Astrocyte (in vitro differentiated cells and primary cell): ENCODE measurements at regions not wholly inside any gene's neighbourhood (a gene's known extent, or its start where the extent isn't known, plus 50 kb on each side); places are given as distances from the start of the nearest gene placed in this dataset.

Experiments used
- DNase-seq: peaks from one replicate; pipeline ENCODE4 v3.0.0-alpha.2; 2010; ENCODE audit warnings: low read depth
- FAIRE-seq: peaks from 2 replicates; lab custom pipeline; 2011; peaks lifted over from hg19 to GRCh38; lab: Jason Lieb, UNC
- H2AFZ ChIP-seq: 2 replicates; pipeline ENCODE4 v1.6.0; 2012; ENCODE audit warnings: low read depth, low read length, inconsistent platforms
- H3K27ac ChIP-seq: 2 replicates; pipeline ENCODE4 v1.5.1; 2011; ENCODE audit warnings: low read depth, low read length, inconsistent platforms
- H3K27me3 ChIP-seq: 2 replicates; pipeline ENCODE4 v1.6.0; 2011; ENCODE audit warnings: low read length, inconsistent platforms; ENCODE audit not compliant: insufficient read depth
- H3K36me3 ChIP-seq: 2 replicates; pipeline ENCODE4 v1.5.1; 2011; ENCODE audit warnings: low read length, inconsistent platforms; ENCODE audit not compliant: insufficient read depth
- H3K4me1 ChIP-seq: 2 replicates; pipeline ENCODE4 v1.5.1; 2011; ENCODE audit warnings: low read length, inconsistent platforms; ENCODE audit not compliant: insufficient read depth
- H3K4me2 ChIP-seq: 2 replicates; pipeline ENCODE4 v1.6.0; 2012; ENCODE audit warnings: low read length, inconsistent platforms
- H3K4me3 ChIP-seq: 2 replicates; pipeline ENCODE4 v1.5.1; 2011; ENCODE audit warnings: low read depth, mild to moderate bottlenecking, low read length, inconsistent platforms; ENCODE audit not compliant: insufficient read depth
- H3K79me2 ChIP-seq: 2 replicates; pipeline ENCODE4 v1.6.0; 2012; ENCODE audit warnings: mild to moderate bottlenecking, low read length, inconsistent platforms; ENCODE audit not compliant: insufficient read depth
- H3K9ac ChIP-seq: 2 replicates; pipeline ENCODE4 v1.6.0; 2012; ENCODE audit warnings: mild to moderate bottlenecking, low read length, inconsistent platforms
- H3K9me3 ChIP-seq: 2 replicates; pipeline ENCODE4 v1.5.1; 2012; ENCODE audit warnings: low read depth, mild to moderate bottlenecking, low read length, inconsistent platforms; ENCODE audit not compliant: insufficient read depth
- H4K20me1 ChIP-seq: 2 replicates; pipeline ENCODE4 v1.6.0; 2012; ENCODE audit warnings: low read length, inconsistent platforms; ENCODE audit not compliant: insufficient read depth
- H3K27ac Mint-ChIP-seq: one replicate; pipeline ENCODE4 v1.8.0; 2021; ENCODE audit warnings: mild to moderate bottlenecking, mixed read lengths; ENCODE audit not compliant: unreplicated experiment
- H3K27me3 Mint-ChIP-seq: one replicate; pipeline ENCODE4 v1.8.0; 2021; ENCODE audit warnings: low read depth, mixed read lengths; ENCODE audit not compliant: unreplicated experiment
- H3K36me3 Mint-ChIP-seq: one replicate; pipeline ENCODE4 v1.8.0; 2021; ENCODE audit warnings: low read depth, mixed read lengths; ENCODE audit not compliant: unreplicated experiment
- H3K4me1 Mint-ChIP-seq: one replicate; pipeline ENCODE4 v1.8.0; 2021; ENCODE audit warnings: low read depth, mixed read lengths; ENCODE audit not compliant: unreplicated experiment
- H3K4me3 Mint-ChIP-seq: one replicate; pipeline ENCODE4 v1.8.0; 2021; ENCODE audit warnings: mild to moderate bottlenecking, moderate library complexity, mixed read lengths; ENCODE audit not compliant: unreplicated experiment
- H3K9me3 Mint-ChIP-seq: one replicate; pipeline ENCODE4 v1.8.0; 2021; ENCODE audit warnings: mild to moderate bottlenecking, mixed read lengths; ENCODE audit not compliant: unreplicated experiment
- EZH2 ChIP-seq: IDR thresholded peaks from 2 replicates; pipeline ENCODE4 v1.6.1; 2012; ENCODE audit warnings: mild to moderate bottlenecking, low read length, inconsistent platforms; ENCODE audit not compliant: insufficient read depth
- TF ChIP-seq, protein P1 (sequence below): IDR thresholded peaks from 2 replicates; pipeline ENCODE4 v1.5.1; 2011; ENCODE audit warnings: low read depth, mild to moderate bottlenecking, inconsistent platforms, low read length, moderate library complexity; ENCODE audit not compliant: insufficient read depth

DNA sequence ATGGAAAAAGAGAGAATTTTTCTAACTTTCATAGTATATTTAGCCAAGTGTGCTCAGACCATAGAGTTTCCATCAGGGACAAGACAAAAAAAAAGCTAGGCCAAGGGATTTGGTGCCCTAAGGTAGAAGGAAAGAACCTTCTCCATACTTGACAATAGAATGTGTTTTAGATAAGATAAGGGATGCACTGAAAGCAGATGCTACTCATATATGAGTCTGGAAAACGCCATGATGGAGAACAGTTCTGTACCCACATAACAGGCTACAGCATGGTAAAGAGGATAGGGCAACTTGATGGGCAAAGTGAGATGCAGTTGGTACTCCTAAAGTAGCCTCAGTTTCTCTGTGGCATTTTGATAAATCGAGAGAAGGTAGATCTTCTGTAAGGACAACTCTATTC, 216.4 kb upstream of the NECTIN3 start:
- TF ChIP-seq, protein P1, sequence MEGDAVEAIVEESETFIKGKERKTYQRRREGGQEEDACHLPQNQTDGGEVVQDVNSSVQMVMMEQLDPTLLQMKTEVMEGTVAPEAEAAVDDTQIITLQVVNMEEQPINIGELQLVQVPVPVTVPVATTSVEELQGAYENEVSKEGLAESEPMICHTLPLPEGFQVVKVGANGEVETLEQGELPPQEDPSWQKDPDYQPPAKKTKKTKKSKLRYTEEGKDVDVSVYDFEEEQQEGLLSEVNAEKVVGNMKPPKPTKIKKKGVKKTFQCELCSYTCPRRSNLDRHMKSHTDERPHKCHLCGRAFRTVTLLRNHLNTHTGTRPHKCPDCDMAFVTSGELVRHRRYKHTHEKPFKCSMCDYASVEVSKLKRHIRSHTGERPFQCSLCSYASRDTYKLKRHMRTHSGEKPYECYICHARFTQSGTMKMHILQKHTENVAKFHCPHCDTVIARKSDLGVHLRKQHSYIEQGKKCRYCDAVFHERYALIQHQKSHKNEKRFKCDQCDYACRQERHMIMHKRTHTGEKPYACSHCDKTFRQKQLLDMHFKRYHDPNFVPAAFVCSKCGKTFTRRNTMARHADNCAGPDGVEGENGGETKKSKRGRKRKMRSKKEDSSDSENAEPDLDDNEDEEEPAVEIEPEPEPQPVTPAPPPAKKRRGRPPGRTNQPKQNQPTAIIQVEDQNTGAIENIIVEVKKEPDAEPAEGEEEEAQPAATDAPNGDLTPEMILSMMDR: no peak
- no peak for TF ChIP-seq EZH2
- Histone ChIP-seq H3K9ac (no peak overlapping the region), H3K79me2 (no peaks in the 10 kb centered on the region), H2AFZ (no peak overlapping the region), H3K9me3 (no peaks in the 10 kb centered on the region), H4K20me1 (no peaks in the 10 kb centered on the region), H3K4me2 (no peak overlapping the region), H3K4me3 (no peak overlapping the region), H3K4me1 (no peaks in the 10 kb centered on the region), H3K27ac (no peak overlapping the region), H3K36me3 (no peaks in the 10 kb centered on the region), H3K27me3 (no peaks in the 10 kb centered on the region)
- H3K9me3 Mint-ChIP-seq: no peaks in the 10 kb centered on the region
- no peak overlapping the region for H3K27ac Mint-ChIP-seq
- H3K4me3 Mint-ChIP-seq: no peak overlapping the region
- H3K36me3 Mint-ChIP-seq: no peaks in the 10 kb centered on the region
- no peaks in the 10 kb centered on the region for H3K27me3 Mint-ChIP-seq
- DNase-seq (no peak), FAIRE-seq (no peak)
- no peaks in the 10 kb centered on the region for H3K4me1 Mint-ChIP-seq

DNA sequence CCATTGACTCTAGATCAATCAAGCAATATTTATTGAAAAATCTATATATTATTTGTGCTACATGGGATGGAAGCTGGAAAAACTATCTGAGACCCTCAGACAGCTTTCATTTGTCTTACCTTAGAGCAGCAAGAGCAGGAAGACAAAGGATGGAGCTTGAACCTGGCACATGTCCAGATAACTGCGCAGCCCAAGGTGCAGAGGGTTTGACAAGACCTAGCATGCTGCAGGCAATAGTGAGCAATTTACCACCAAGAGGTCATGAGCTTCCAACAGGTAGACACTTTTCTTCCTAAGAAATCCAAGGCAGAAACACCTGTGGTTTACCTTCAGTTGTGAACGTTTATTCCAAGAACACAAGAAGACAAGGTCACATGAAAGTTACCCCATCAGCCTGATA, 214.7 kb upstream of the NECTIN3 start:
- no peaks in the 10 kb centered on the region for H3K4me1 Mint-ChIP-seq
- no peaks in the 10 kb centered on the region for H3K27me3 Mint-ChIP-seq
- no peaks in the 10 kb centered on the region for H3K9me3 Mint-ChIP-seq
- H3K4me1 ChIP-seq: no peaks in the 10 kb centered on the region
- FAIRE-seq (no peak), DNase-seq (no peak)
- no peaks in the 10 kb centered on the region for H3K27me3 ChIP-seq
- H3K27ac ChIP-seq: no peak overlapping the region
- no peak overlapping the region for H3K4me3 Mint-ChIP-seq
- H3K36me3 ChIP-seq: no peaks in the 10 kb centered on the region
- H3K4me3 ChIP-seq: no peak overlapping the region
- no peaks in the 10 kb centered on the region for H3K79me2 ChIP-seq
- no peak overlapping the region for H3K4me2 ChIP-seq
- no peaks in the 10 kb centered on the region for H4K20me1 ChIP-seq
- H2AFZ ChIP-seq: no peak overlapping the region
- no peaks in the 10 kb centered on the region for H3K9me3 ChIP-seq
- no peak overlapping the region for H3K9ac ChIP-seq
- TF ChIP-seq EZH2: no peak
- TF ChIP-seq, protein P1: no peak
- H3K36me3 Mint-ChIP-seq: no peaks in the 10 kb centered on the region
- no peak overlapping the region for H3K27ac Mint-ChIP-seq

DNA sequence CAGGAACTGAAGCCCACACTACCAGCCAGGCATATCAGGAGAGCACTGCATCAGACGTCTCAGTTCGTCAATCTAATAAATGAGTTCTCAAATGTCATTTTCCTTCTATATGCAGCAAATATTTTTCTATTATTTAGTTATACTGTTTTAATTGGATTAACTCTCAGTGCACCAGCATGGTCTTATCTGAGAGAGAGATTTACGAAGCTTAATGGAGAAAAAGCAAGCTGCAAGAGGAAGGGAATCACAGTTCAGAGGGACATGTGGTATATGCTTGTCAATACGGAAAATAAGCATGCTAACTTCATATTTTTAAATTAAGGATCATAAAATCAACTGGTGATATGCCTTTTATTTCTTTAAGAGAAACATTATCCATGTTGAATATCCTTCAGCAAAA, 213.1 kb upstream of the NECTIN3 start:
- H3K4me2 ChIP-seq: no peak overlapping the region
- H3K4me1 ChIP-seq: no peaks in the 10 kb centered on the region
- no peaks in the 10 kb centered on the region for H3K9me3 ChIP-seq
- TF ChIP-seq EZH2: no peak
- TF ChIP-seq, protein P1: no peak
- no peaks in the 10 kb centered on the region for H3K4me1 Mint-ChIP-seq
- no peak overlapping the region for H3K9ac ChIP-seq
- no peak for FAIRE-seq
- H3K79me2 ChIP-seq: no peaks in the 10 kb centered on the region
- H4K20me1 ChIP-seq: no peaks in the 10 kb centered on the region
- H3K27ac Mint-ChIP-seq: no peak overlapping the region
- H3K36me3 ChIP-seq: no peaks in the 10 kb centered on the region
- H3K27me3 Mint-ChIP-seq: no peaks in the 10 kb centered on the region
- H3K4me3 Mint-ChIP-seq: no peak overlapping the region
- DNase-seq: no peak
- no peaks in the 10 kb centered on the region for H3K36me3 Mint-ChIP-seq
- H3K27me3 ChIP-seq: no peaks in the 10 kb centered on the region
- H2AFZ ChIP-seq: no peak overlapping the region
- no peaks in the 10 kb centered on the region for H3K9me3 Mint-ChIP-seq
- H3K4me3 ChIP-seq: no peak overlapping the region
- no peak overlapping the region for H3K27ac ChIP-seq
